H9 (cell line): ENCODE measurements at regions not wholly inside any gene's neighbourhood (a gene's known extent, or its start where the extent isn't known, plus 50 kb on each side); places are given as distances from the start of the nearest gene placed in this dataset.

ENCODE experiments used
- DNase-seq: peaks from one replicate; pipeline ENCODE4 v3.0.0-alpha.2; 2017
- H2AFZ ChIP-seq: one replicate; pipeline ENCODE4 v1.6.1; 2013; ENCODE audit warnings: mild to moderate bottlenecking, low read length, control low read depth, moderate library complexity
- H2AK5ac ChIP-seq: 2 replicates; pipeline ENCODE4 v1.6.1; 2013; ENCODE audit warnings: low read length, control low read depth, mixed read lengths; ENCODE audit not compliant: insufficient read length
- H2BK120ac ChIP-seq: one replicate; pipeline ENCODE4 v1.6.1; 2013; ENCODE audit warnings: low read depth, mild to moderate bottlenecking, low read length, control low read depth, inconsistent platforms; ENCODE audit not compliant: poor library complexity, severe bottlenecking
- H2BK12ac ChIP-seq: 2 replicates; pipeline ENCODE4 v1.6.1; 2013; ENCODE audit warnings: low read length, control low read depth, mixed read lengths, low read depth; ENCODE audit not compliant: insufficient read length
- H2BK15ac ChIP-seq: 2 replicates; pipeline ENCODE4 v1.6.1; 2013; ENCODE audit warnings: low read depth, low read length, control low read depth
- H2BK20ac ChIP-seq: one replicate; pipeline ENCODE4 v1.6.1; 2013; ENCODE audit warnings: low read depth, mild to moderate bottlenecking, low read length, control low read depth, inconsistent platforms; ENCODE audit not compliant: poor library complexity, severe bottlenecking
- H2BK5ac ChIP-seq: 2 replicates; pipeline ENCODE4 v1.6.1; 2013; ENCODE audit warnings: low read length, control low read depth, mixed read lengths; ENCODE audit not compliant: insufficient read length
- H3K14ac ChIP-seq: 2 replicates; pipeline ENCODE4 v1.6.1; 2013; ENCODE audit warnings: low read length, control low read depth; ENCODE audit not compliant: insufficient read depth
- H3K18ac ChIP-seq: 2 replicates; pipeline ENCODE4 v1.6.1; 2013; ENCODE audit warnings: low read depth, mild to moderate bottlenecking, mixed read lengths, low read length, control low read depth; ENCODE audit not compliant: insufficient read length
- H3K23ac ChIP-seq: 2 replicates; pipeline ENCODE4 v1.6.1; 2013; ENCODE audit warnings: low read length, control low read depth, mixed read lengths, low read depth; ENCODE audit not compliant: insufficient read length
- H3K23me2 ChIP-seq: 2 replicates; pipeline ENCODE4 v1.6.1; 2013; ENCODE audit warnings: low read depth, mild to moderate bottlenecking, mixed read lengths, low read length, control low read depth; ENCODE audit not compliant: insufficient read length, poor library complexity, severe bottlenecking
- H3K27ac ChIP-seq: 2 replicates; pipeline ENCODE4 v1.5.1; 2013; ENCODE audit warnings: low read length, control low read depth, mixed read lengths, low read depth; ENCODE audit not compliant: insufficient read length
- H3K27me3 ChIP-seq: 2 replicates; pipeline ENCODE4 v1.6.1; 2013; ENCODE audit warnings: low read length, control low read depth, inconsistent platforms; ENCODE audit not compliant: insufficient read depth
- H3K4ac ChIP-seq: 2 replicates; pipeline ENCODE4 v1.6.1; 2013; ENCODE audit warnings: low read depth, mild to moderate bottlenecking, control low read depth, inconsistent platforms, low read length, moderate library complexity
- H3K4me1 ChIP-seq: 2 replicates; pipeline ENCODE4 v1.6.1; 2013; ENCODE audit warnings: low read length, control low read depth, inconsistent platforms; ENCODE audit not compliant: insufficient read depth
- H3K4me2 ChIP-seq: 2 replicates; pipeline ENCODE4 v1.6.1; 2013; ENCODE audit warnings: low read length, control low read depth, mixed read lengths; ENCODE audit not compliant: insufficient read length, insufficient read depth
- H3K56ac ChIP-seq: 2 replicates; pipeline ENCODE4 v1.6.1; 2013; ENCODE audit warnings: low read depth, mild to moderate bottlenecking, mixed read lengths, low read length, control low read depth; ENCODE audit not compliant: insufficient read length
- H3K79me1 ChIP-seq: 2 replicates; pipeline ENCODE4 v1.6.1; 2013; ENCODE audit warnings: low read depth, mild to moderate bottlenecking, moderate library complexity, low read length, control low read depth, inconsistent platforms; ENCODE audit not compliant: insufficient read depth, poor library complexity, severe bottlenecking
- H3K79me2 ChIP-seq: 2 replicates; pipeline ENCODE4 v1.6.1; 2013; ENCODE audit warnings: low read length, control low read depth, inconsistent platforms; ENCODE audit not compliant: insufficient read depth
- H3K9ac ChIP-seq: 2 replicates; pipeline ENCODE4 v1.6.1; 2013; ENCODE audit warnings: low read length, control low read depth, mixed read lengths; ENCODE audit not compliant: insufficient read length; ENCODE audit errors: extremely low read depth
- H3K9me3 ChIP-seq: one replicate; pipeline ENCODE4 v1.6.1; 2013; ENCODE audit warnings: low read depth, low read length, inconsistent platforms; ENCODE audit not compliant: control insufficient read depth
- H3T11ph ChIP-seq: one replicate; pipeline ENCODE4 v1.6.1; 2013; ENCODE audit warnings: mild to moderate bottlenecking, low read length, control low read depth, inconsistent platforms
- H4K20me1 ChIP-seq: one replicate; pipeline ENCODE4 v1.6.1; 2013; ENCODE audit not compliant: control insufficient read depth, insufficient read length, insufficient read depth
- H4K5ac ChIP-seq: 2 replicates; pipeline ENCODE4 v1.6.1; 2013; ENCODE audit warnings: low read depth, mild to moderate bottlenecking, mixed read lengths, low read length, control low read depth; ENCODE audit not compliant: insufficient read length
- H4K8ac ChIP-seq: replicated peaks from 2 replicates; pipeline ENCODE4 v1.6.1; 2013; ENCODE audit warnings: low read length, control low read depth, mixed read lengths, low read depth; ENCODE audit not compliant: insufficient read length
- H4K91ac ChIP-seq: 2 replicates; pipeline ENCODE4 v1.6.1; 2013; ENCODE audit warnings: low read depth, mild to moderate bottlenecking, moderate library complexity, mixed read lengths, low read length, control low read depth; ENCODE audit not compliant: insufficient read length
- H3K27ac Mint-ChIP-seq, 3 experiments: 2 replicates in 2 of 3; 3 replicates in 1 of 3; pipeline ENCODE4 v1.8.0; 2020 to 2021; ENCODE audit warnings: mixed read lengths in 3 of 3, mild to moderate bottlenecking in 1 of 3, moderate library complexity in 1 of 3
- H3K27me3 Mint-ChIP-seq: 2 replicates; pipeline ENCODE4 v1.8.0; 2021; ENCODE audit warnings: low read depth, mild to moderate bottlenecking, moderate library complexity, mixed read lengths
- H3K36me3 Mint-ChIP-seq, 3 experiments: 2 replicates in 2 of 3; 3 replicates in 1 of 3; pipeline ENCODE4 v1.8.0; 2020 to 2021; ENCODE audit warnings: low read depth in 3 of 3, mixed read lengths in 3 of 3; ENCODE audit not compliant: insufficient read depth in 1 of 3
- H3K4me1 Mint-ChIP-seq, 2 experiments: 2 replicates each; pipeline ENCODE4 v1.8.0; 2020; ENCODE audit warnings: mixed read lengths in 2 of 2
- H3K4me3 Mint-ChIP-seq, 2 experiments: 2 replicates in 1 of 2; 3 replicates in 1 of 2; pipeline ENCODE4 v1.8.0; 2020 to 2021; ENCODE audit warnings: mild to moderate bottlenecking in 2 of 2, mixed read lengths in 2 of 2, moderate library complexity in 1 of 2
- H3K9me3 Mint-ChIP-seq, 2 experiments: 2 replicates in 1 of 2; 3 replicates in 1 of 2; pipeline ENCODE4 v1.8.0; 2020; ENCODE audit warnings: mild to moderate bottlenecking in 2 of 2, mixed read lengths in 2 of 2, moderate library complexity in 1 of 2
- CTCF ChIP-seq: fragments of 200-600 bp; sonication (generic); conservative IDR thresholded peaks from 3 replicates; pipeline ENCODE4 v1.8.0; 2021; ENCODE audit warnings: antibody characterized with exemption, mild to moderate bottlenecking
- WGBS: extraction: QIAGEN DNeasy Blood & Tissue Kit; methylation state at CpG from one replicate; pipeline ENCODE4 v1.1.7; 2013; ENCODE audit warnings: missing lambda C conversion rate, low lambda C conversion rate, mixed read lengths; ENCODE audit not compliant: insufficient read length; ENCODE audit errors: extremely low coverage; 5-methylcytosine and 5-hydroxymethylcytosine counted together

GRCh38 chr18:75677696-75678455, 250.4 kb upstream of the SMIM21 start:
- Histone ChIP-seq H3K4me2 (no peak overlapping the region), H3K9ac (no peak overlapping the region), H2BK120ac (no peak overlapping the region), H4K20me1 (no peaks in the 10 kb centered on the region), H2BK20ac (no peak overlapping the region), H3K27me3 (no peaks in the 10 kb centered on the region), H3K4ac (no peak overlapping the region), H3K56ac (no peak overlapping the region), H3K79me2 (no peaks in the 10 kb centered on the region), H2BK5ac (no peak overlapping the region), H2BK15ac (no peak overlapping the region), H3K23ac (no peak overlapping the region), H2AK5ac (no peak overlapping the region), H4K8ac (no peak overlapping the region), H3K23me2 (no peaks in the 10 kb centered on the region), H4K5ac (no peak overlapping the region), H2AFZ (no peak overlapping the region), H2BK12ac (no peak overlapping the region), H4K91ac (no peak overlapping the region), H3K27ac (no peak overlapping the region), H3K9me3 (no peaks in the 10 kb centered on the region), H3K79me1 (no peaks in the 10 kb centered on the region), H3K14ac (no peak overlapping the region), H3K18ac (no peak overlapping the region), H3K4me1 (no peaks in the 10 kb centered on the region), H3T11ph (no peak overlapping the region)
- peaks cover 3 to 4% of the 10 kb centered on the region in 2 experiments for H3K9me3 Mint-ChIP-seq
- no peak for DNase-seq
- no peaks in the 10 kb centered on the region for H3K4me1 Mint-ChIP-seq
- no peak overlapping the region for H3K4me3 Mint-ChIP-seq
- peaks cover 0 to 2% (median 0%) of the 10 kb centered on the region in 3 experiments; a peak in 2 of 7 replicates for H3K36me3 Mint-ChIP-seq
- no CpG with 5 or more reads among the region's 2 CpGs for WGBS
- peaks cover 3% of the 10 kb centered on the region; the same call in 1 of the 2 replicates for H3K27me3 Mint-ChIP-seq
- no peak overlapping the region for H3K27ac Mint-ChIP-seq
- no peak for TF ChIP-seq CTCF
